Adrenal gland (tissue), 9 donors: ENCODE measurements at regions not wholly inside any gene's neighbourhood (a gene's known extent, or its start where the extent isn't known, plus 50 kb on each side); places are given as distances from the start of the nearest gene placed in this dataset.

Experiments used
- DNase-seq, 7 donors: peaks; one replicate each; pipeline ENCODE4 v3.0.0-alpha.2; 2019 to 2020
- H3K27ac ChIP-seq, 5 donors: fragments of 200-600 bp; sonication (generic) in 4 of 5; 1 replicate in 3 of 5; 2 replicates in 2 of 5; pipeline versions ENCODE4 v1.5.1 to v1.8.0; 2016 to 2020; ENCODE audit warnings: mild to moderate bottlenecking in 1 of 5
- H3K27me3 ChIP-seq: fragments of 200-600 bp; 2 replicates; pipeline ENCODE4 v1.8.0; 2021
- H3K36me3 ChIP-seq, 2 donors: fragments of 200-600 bp; replicated peaks in 1 of 2; 1 replicate in 1 of 2; 2 replicates in 1 of 2; pipeline versions ENCODE4 v1.5.1 to v1.8.0; 2018 to 2022
- H3K4me1 ChIP-seq, 2 donors: fragments of 200-600 bp; replicated peaks in 1 of 2; 1 replicate in 1 of 2; 2 replicates in 1 of 2; pipeline versions ENCODE4 v1.5.1 to v1.8.0; 2018 to 2021
- H3K4me3 ChIP-seq, 4 donors: fragments of 200-600 bp; sonication (generic) in 3 of 4; one replicate each; pipeline ENCODE4 v1.5.1; 2016 to 2018
- H3K9me3 ChIP-seq, 3 donors: fragments of 200-600 bp; sonication (generic) in 1 of 3; replicated peaks in 1 of 3; 1 replicate in 2 of 3; 2 replicates in 1 of 3; pipeline versions ENCODE4 v1.5.1 to v1.8.0; 2016 to 2021
- CTCF ChIP-seq, 6 experiments: fragments of 450-650 bp in 4 of 6; fragments of 200-600 bp in 2 of 6; sonication (generic) in 1 of 6; IDR thresholded peaks; 1 replicate in 5 of 6; 2 replicates in 1 of 6; pipeline versions ENCODE4 v1.5.1 to v1.8.0; 2016 to 2021; ENCODE audit warnings: antibody characterized with exemption in 6 of 6, mild to moderate bottlenecking in 2 of 6, moderate library complexity in 1 of 6
- POLR2A ChIP-seq, 2 donors: fragments of 450-650 bp; IDR thresholded peaks; one replicate each; pipeline ENCODE4 v1.6.1; 2017; ENCODE audit warnings: antibody characterized with exemption in 2 of 2, mild to moderate bottlenecking in 2 of 2, moderate library complexity in 1 of 2
- WGBS, 4 donors: extraction: QIAGEN DNeasy Blood & Tissue Kit in 2 of 4; methylation state at CpG; one replicate each; pipeline versions ENCODE4 v1.1.5 to v1.1.7; 2013 to 2017; 5-methylcytosine and 5-hydroxymethylcytosine counted together
- intact Hi-C, 2 donors: fragments of 100-400 bp; cut with DNase I; formaldehyde crosslinking; loops; one replicate each; pipeline versions ENCODE4 v1.14.1 to v1.15.0; 2022 to 2023
- donor health status: healthy with polysubstance abuse.
- donor health status: Bipolar disorder and iron deficiency.
- donor health status: DM: yes; HTN: yes; CAD: no.
- donor health status: DM: no; HTN: no; CAD: no.
- donor health status: DM: no; HTN: no; CAD: no.

DNA sequence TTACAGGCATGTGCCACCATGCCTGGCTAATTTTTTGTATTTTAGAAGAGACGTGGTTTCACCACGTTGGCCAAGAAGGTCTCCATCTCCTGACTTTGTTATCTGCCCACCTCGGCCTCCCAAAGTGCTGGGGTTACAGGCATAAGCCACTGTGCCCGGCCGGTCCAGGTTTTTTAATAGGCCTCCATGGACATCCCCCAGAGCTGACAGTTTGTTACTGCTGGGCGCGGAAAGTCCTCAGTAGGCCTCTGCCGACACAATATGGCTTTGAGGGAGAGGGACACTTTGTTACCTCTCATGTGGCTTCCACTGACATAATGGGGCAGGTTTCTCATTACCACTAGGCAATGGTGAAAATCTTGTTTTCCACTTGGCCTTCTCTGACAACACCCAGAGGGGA lies 152.0 kb downstream of the WNT7A start:
- whole genome bisulfite sequencing, 4 donors: 74 to 81% (median 77%) methylated on average over 8 of the region's 8 CpGs
- no peaks in the 10 kb centered on the region for H3K36me3 ChIP-seq
- H3K9me3 ChIP-seq: no peaks in the 10 kb centered on the region
- peak in 1 of 7 donors; percentile 7 for DNase-seq
- H3K4me1 ChIP-seq: no peaks in the 10 kb centered on the region
- no peak overlapping the region for H3K27ac ChIP-seq
- H3K4me3 ChIP-seq: no peak overlapping the region
- intact Hi-C loops: no loop called here
- TF ChIP-seq CTCF (IDR thresholded peaks at IDR 0.05) (no peak), POLR2A (IDR thresholded peaks at IDR 0.05) (no peak)
- no peaks in the 10 kb centered on the region for H3K27me3 ChIP-seq

DNA sequence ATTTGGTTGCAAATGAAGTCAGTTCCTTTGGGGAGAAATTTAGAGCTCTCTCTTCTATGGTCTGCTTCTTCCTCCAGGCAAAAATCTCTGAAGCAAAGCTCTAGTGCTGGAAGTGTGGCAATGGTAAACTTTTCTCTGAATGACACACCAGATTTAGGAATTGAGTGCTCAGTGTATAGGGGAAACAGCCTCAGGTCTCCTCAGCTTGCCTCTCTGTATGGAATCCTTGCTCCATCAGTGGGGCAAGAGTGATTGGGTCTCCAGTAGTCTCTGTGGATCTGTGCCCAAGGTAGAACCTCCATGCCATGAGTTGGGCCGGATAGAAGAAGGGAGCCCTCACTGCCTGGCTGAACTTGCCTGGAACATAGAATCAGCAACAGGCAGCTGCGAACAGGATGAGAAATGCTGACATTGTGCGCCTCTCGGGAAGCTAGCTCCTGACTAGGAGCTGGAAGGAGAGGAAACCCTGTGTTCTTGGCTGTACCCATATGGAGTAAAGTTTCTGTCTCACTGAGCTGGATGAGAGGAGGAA lies 156.1 kb downstream of the WNT7A start:
- no peak overlapping the region for H3K27ac ChIP-seq
- H3K4me1 ChIP-seq: no peaks in the 10 kb centered on the region
- DNase-seq: peak in 1 of 7 donors; percentile 5
- H3K27me3 ChIP-seq: no peaks in the 10 kb centered on the region
- intact Hi-C loops: no loop called here
- no peaks in the 10 kb centered on the region for H3K36me3 ChIP-seq
- H3K4me3 ChIP-seq: no peak overlapping the region
- no peaks in the 10 kb centered on the region for H3K9me3 ChIP-seq
- TF ChIP-seq POLR2A (IDR thresholded peaks at IDR 0.05) (no peak), CTCF (IDR thresholded peaks at IDR 0.05) (no peak)
- 78 to 89% (median 84%) methylated on average over 4 of the region's 4 CpGs for WGBS, 4 donors

GRCh38 chr3:13722178-13722577 lies 157.7 kb downstream of the WNT7A start:
- H3K27me3 ChIP-seq: no peaks in the 10 kb centered on the region
- TF ChIP-seq CTCF (IDR thresholded peaks at IDR 0.05) (no peak), POLR2A (IDR thresholded peaks at IDR 0.05) (no peak)
- intact Hi-C loops: no loop called here
- no peaks in the 10 kb centered on the region for H3K4me1 ChIP-seq
- no peaks in the 10 kb centered on the region for H3K36me3 ChIP-seq
- DNase-seq: no peak
- H3K9me3 ChIP-seq: no peaks in the 10 kb centered on the region
- H3K4me3 ChIP-seq: no peak overlapping the region
- no peak overlapping the region for H3K27ac ChIP-seq

DNA sequence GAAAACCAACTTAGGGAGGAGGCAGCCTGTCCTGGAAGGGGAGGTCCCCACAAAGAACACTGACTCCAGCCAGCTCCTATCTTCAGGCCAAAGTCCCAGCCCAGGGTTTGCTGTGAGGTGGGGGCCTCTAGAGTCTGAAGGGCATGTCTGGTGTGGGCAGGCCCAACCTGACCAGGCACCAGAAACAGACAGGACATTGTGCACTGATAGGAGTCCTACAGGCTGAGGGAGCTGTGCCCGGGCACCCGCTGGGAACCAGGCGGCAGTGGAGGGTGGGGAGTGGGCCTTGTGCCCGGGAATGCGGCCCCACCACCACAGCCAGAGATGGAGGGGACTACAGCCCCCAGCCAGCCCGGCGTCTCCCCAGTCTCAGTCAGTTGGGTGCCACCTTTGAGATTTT lies 161.4 kb downstream of the WNT7A start:
- 71 to 86% (median 82%) methylated on average over 7 of the region's 7 CpGs for WGBS, 4 donors
- Histone ChIP-seq H3K27me3 (no peaks in the 10 kb centered on the region), H3K9me3 (no peaks in the 10 kb centered on the region), H3K4me3 (no peak overlapping the region), H3K36me3 (no peaks in the 10 kb centered on the region), H3K4me1 (no peaks in the 10 kb centered on the region), H3K27ac (no peak overlapping the region)
- intact Hi-C loops: no loop called here
- peak in 1 of 7 donors; percentile 9 for DNase-seq
- TF ChIP-seq CTCF (IDR thresholded peaks at IDR 0.05): no peak
- no peak for TF ChIP-seq POLR2A (IDR thresholded peaks at IDR 0.05)
